ENCODE measurements at regions not wholly inside any gene's neighbourhood (a gene's known extent, or its start where the extent isn't known, plus 50 kb on each side); places are given as distances from the start of the nearest gene placed in this dataset.
"Not testable (repeated sequence)": the region's sequence is repeated elsewhere in the genome, so short reads cannot be mapped to it uniquely, and the experiment has no call there.

DNA sequence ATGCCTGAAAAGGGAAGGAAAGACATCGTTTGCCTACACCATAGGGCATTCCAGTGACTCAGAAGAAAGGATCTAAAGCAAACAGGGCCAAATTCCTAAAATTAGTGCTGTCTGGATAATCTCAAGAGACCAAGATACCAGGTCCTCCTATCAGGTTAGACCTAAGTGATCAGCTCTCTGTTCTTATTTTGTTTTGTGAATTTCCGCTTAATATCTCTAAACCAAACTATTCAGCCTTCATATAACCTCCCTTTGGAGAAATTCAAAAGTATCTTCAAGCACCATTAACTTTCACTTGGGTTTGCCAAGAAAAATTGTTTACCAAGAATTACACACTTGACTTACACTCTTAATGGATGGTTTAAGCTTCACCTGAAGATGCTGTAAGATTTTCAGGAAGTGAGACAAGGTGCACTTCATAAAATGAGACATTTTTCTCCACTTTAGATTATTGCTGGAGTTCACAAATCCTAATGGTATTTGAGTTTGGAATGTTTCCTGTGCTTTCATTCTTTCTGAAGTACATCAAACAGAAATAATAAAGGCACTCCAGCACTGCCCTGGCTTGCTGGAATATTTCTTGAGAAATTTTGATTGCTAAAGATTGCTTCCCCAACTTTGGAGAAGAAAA is 376.1 kb downstream of the LMO7 start:
- no peak for DNase-seq (ENCODE audit: low spot score)

DNA sequence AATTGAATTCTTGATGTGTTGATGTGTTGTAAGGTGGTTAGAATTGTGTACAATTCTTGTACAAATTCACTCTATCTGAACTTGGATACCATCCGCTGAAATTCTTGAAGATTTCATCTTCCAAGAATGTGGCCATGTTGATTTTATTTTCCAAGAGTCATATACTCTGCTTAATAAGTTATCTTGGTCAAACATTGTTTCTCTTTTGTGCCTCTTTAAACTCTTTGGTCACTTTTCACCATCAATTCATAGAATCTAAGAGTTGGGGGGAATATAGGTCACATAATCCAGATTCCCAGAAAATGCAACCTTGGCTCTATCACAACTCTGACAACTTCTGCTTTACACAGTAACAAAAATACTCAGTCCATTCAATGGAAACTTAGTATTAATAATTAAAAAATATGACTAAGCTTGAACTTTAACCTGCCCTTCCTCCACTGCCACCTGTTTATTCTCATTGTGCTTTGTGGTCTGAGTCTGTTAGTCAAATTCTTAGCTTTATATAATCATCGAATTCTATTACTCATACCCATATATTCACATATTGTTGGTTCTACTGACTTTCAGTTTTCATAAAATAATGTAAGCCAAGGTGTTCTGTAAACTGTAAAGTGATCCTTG is 373.2 kb downstream of the LMO7 start:
- DNase-seq (ENCODE audit: low spot score), result no peak

DNA sequence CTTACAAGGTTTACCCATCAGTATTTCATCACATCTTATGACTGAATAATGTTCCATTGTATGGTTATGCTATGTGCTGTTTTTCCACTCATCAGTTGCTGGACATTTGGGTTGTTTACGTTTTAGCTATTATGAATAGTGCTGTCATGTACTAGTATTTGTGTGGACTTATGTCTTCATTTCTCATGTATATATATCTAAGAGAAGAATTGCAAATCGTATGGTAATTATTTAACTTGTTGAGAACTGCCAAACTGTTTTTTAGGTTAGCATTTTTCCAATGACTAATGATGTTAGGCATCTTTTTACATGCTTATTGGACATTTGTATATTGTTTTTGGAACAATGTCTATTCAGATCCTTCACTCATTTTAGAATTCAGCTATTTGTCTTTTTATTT is 368.3 kb downstream of the LMO7 start:
- DNase-seq (ENCODE audit: low spot score), result no peak

DNA sequence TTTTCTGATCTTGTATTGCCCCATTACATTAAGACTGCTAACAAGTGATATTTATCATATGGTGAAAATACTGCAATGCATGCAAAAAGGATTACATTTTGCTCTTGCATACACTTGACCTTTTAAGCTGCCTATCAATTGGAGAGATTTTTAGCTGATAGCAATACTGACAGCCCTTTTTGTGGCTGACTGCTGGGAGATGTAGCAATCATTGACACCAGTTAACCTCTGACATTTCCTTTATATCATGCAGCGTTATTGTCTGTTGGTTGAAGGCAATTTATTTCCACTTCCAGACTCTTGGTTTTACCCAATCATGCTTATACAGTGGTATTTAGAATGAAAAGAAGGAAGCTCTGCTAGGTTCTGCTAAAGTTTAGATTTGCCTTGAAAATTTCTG is 364.0 kb downstream of the LMO7 start:
- DNase-seq (ENCODE audit: low spot score), result no peak

DNA sequence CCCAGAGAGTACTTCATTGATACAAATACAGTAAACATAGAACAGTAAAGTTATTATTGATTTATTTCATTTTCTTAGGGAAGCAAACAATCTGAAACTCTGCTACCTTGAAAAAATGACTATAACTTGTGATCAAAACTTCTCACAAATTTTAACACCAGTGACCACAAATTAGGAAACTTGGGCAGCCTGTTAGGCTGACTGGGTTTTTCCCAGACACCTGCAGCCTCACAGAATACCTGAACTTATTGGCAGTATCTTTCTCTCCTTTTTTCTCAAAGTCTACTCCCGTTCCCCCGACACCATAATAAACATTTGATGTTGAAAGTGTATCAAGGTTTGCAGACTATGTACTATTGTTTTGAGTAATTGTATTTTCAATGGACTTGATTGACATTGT is 360.5 kb downstream of the LMO7 start:
- no peak for DNase-seq (ENCODE audit: low spot score)

DNA sequence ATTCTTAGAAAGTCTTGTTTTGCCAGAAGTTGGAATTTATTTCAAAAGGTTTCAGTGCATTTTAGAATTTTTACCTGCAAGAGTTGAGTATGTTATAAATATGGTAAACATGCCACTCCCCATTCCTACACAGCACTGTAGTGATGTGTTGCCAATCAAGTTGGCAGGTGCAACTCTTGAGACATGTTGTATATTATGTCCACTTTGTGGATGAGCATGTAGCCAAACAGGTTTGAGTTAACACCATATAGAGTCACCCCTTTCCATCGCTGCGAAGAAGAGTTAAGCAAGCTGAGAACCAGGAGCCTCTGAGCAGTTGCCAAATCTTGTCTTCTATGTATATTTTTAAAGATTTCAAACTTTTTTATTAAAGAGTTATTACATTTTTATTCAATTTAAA is 359.8 kb downstream of the LMO7 start:
- no peak for DNase-seq (ENCODE audit: low spot score)

DNA sequence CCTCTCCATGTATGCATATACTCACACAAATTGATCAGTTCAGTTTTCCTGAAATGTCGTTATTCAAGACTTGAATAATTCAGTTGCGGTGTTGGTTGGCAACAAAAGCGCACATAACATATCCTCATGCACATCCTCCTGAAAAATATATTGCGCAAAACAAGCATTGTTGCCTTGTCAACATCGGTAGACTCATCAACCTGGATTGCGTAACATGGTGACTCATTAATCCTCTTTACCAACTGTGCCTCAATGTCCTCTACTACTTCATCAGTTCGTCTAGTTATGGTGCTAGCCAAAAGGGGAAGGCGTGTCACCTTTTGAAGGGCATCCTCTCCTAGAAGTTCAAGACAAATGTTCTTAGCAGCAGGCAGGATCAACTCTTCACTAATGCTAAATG is 357.7 kb downstream of the LMO7 start:
- DNase-seq (ENCODE audit: low spot score), result no peak

DNA sequence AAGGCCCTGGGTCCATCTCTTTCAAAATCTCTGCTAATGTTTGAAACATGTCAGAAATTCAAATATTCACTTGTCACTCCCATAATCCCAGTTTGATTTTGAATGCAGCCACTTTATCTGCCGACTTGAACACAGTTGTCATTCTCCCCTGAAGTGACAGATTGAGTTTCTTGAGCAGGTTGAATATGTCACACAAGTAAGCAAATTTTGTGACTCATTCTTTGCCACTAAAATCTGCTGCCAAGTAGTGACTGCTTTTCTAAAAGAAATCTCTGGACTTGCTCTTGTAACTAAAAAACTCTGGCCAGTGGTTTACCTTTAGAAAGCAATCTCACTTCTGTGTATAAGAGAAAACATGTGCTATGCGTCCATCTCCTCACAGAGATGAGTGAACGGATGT is 357.1 kb downstream of the LMO7 start:
- DNase-seq (ENCODE audit: low spot score), result no peak

DNA sequence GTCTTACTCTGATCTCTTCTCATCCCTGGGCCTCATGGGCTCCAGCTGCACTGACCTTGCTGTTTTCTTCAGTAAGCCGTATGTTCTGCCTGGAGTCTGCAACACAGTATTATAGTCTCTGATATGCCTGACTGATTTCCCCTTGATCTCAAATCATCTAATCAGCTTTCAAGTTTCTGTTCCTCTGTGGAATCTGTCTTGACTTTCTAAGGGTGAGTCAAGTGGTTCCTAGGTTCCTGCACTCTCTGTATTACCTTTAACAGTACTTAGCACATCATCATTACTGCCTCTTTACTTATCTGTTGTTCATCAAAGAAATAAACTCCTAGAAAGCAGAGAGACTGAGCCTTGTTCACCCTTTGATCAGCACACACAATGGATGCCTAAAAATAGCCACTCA is 350.7 kb downstream of the LMO7 start:
- no peak for DNase-seq (ENCODE audit: low spot score)

DNA sequence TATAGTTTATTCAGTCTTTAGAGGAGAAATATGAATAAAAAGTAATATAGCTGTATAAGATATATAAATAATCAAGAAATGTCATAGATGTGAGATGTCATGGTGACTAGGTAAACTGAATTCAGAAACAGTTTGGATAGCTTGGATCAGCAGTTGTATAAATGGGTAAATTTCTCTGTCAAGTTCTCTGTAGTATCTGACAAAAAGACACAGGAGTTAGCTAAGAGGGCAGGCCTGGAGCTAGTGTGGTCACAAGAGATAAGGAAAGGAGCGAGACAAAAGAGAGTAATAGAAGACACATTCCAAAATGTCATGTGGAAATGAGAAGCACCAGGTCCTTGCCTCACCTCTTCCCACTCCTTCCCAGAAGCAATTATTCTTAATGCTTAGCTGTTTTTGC is 349.0 kb downstream of the LMO7 start:
- DNase-seq (ENCODE audit: low spot score), result no peak

DNA sequence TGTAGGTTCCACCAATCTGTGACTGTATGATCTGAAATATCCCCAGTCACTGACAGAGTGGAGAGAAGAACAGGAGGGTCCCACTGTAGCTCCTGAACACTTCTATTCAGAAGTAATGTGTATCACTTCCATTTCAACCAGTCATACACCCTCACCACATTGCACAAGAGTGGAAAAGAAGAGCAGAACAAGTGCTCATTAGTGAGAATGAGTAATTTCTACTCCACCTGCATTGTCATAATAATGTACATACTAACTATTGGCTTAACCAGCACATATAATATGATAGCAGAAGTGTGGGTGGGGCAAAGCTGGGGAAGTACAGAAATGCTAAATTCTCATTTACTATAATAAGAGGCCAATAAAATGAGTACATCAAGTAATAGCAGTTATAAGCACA is 342.7 kb downstream of the LMO7 start:
- DNase-seq (ENCODE audit: low spot score), result no peak

DNA sequence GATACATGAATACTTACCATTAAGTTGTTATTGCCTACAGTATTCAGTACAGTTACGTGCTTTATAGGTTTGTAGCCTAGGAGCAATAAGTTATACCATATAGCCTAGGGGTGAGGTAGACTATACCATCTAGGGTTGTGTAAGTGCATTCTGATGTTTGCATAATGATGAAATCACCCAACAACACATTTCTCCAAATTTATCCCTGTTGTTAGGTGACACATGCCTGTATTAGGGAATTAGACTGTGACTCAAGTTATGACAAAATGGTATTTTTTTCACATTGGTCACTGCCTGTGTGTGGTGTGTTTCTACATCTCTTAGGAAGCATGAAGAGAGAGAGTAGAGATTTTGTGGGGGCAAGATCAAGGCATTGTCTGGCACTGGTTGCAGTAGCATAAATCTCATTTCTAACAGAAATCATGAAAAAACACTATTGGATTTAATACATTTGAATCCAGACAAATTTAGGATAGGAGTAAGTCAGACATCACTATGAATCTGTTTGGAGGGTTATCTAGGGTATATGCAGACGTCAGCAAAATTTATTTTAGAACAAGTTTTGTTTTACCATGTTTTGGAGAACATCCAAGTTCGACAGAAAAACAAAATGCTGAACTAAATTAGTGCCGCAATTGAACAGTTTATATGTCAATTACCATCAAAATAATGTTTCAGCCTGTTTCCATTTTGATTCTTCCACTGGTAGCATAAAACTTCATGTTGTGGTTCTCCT is 332.1 kb downstream of the LMO7 start:
- DNase-seq (ENCODE audit: low spot score), result no peak

DNA sequence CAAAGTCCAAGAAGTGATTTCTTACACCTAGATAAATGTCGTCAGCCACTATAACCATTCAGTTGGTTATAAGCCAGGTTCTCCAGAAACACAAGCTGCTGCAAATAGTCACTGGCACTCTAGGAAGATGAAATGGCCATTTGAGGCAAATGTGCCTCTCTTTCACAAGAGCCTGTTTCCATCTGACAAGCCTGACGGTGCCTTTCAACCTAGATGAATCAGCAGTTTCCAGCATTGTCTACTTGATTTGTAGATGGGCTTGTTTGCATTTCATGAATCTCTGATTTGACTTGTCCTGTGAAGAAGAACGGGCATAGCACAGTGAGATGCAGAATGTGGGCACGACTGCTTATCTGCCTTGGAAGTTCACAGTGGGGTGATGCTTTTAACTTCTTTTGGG is 327.2 kb downstream of the LMO7 start:
- DNase-seq (ENCODE audit: low spot score), result no peak

DNA sequence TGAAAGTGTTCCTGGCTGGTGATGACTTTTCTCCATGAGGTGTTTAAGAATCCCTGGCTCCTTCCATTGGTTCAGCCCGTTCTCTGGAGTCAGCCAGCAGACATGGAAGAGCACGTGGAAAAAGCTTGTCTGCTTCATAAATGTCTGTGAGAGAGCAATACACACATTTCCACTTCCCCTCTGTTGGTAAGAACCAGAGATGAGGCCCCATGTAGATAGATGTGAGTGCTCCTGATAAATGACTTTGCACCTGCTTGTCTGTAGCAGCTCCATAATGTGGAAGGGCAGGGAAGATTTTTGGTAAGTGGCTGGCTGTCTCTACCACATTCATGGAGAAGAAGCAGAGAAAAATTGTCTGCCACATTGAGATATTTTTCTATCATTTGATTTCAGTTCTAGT is 325.8 kb downstream of the LMO7 start:
- no peak for DNase-seq (ENCODE audit: low spot score)

DNA sequence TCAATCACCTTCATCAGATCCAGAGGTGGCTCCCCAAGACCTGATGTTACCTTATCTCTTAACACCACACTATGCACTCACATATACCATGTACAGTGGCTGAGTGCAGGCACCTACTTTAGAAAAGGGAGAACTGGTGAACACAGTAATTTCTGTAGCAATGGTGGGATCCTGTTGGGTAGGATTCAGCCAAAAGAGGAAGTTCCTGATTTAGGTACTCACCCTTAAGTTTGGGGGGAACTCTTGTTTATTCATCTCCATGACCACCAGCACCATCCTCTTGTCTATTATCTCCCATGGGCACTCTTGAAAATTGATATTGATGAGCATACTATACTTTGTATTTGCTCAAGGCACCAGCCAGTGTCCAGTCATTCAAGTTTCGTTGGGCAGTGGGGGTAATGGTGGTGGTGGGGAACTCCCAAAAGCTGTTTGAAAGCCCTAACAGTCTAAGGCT is 324.4 kb downstream of the LMO7 start:
- DNase-seq (ENCODE audit: low spot score), result no peak

DNA sequence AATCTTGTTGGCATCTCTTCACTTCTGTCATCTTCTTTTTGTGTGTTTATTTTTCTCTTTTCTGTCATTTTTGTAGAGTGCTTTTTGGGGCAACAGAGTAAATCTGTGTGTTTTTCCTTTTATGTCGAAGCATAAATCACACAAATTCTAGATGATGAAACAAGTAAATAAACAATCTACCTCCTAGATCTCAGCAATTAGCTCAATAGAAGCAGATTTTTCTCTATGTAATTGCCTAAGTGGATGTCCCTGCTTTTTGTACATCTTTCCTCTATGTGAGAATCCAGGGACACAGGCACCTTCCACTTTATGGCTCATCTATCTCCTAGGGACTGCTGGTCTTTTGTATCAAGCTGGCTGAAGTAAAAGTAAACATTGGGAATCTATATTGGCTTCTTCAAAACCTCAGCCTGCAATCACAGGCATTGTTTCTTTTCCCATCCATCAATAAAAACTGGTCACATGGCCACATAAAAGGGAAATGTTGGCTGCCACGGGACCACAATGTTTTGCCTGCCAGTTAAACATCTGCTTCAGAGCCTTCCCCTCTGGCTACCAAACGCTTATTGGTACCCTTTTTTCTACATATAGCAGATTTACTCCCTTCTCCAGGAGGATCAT is 323.8 kb downstream of the LMO7 start:
- DNase-seq (ENCODE audit: low spot score), result no peak

DNA sequence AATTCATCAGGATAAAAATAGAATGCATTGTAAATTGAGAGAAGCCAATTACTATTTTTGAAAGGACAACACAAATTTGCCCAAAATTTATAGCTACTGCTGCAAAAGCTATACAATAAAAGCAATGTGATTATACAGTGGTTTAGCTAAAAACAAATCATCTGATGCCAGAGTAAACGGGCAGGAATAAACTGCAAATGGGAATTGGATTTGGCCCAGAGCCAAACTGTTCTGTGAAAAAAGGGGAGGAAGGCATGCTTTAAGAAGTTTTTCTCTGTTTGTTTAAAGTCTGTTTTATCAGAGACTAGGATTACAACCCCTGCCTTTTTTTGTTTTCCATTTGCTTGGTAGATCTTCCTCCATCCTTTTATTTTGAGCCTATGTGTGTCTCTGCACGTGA is 317.5 kb downstream of the LMO7 start:
- not testable (repeated sequence) for DNase-seq (ENCODE audit: low spot score)

DNA sequence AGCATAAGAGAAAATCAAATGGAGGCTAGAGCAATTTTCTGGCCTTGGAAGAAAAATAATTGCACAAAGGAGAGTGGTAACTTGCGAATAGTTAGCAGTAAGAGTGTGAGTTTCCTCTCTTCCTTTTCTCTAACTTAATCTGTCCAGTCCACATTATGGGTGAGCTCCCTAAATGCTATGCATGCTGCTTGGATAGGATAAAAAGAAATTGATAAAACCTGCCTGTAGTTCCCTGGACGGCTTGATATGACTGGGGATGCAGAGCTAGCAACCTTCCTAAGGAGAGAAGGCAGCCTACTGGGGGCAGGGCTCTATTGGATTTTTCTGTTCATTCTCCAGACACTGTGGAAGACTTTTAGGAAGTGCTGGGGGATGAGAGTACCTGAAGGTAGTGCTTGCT is 311.3 kb downstream of the LMO7 start:
- no peak for DNase-seq (ENCODE audit: low spot score)

DNA sequence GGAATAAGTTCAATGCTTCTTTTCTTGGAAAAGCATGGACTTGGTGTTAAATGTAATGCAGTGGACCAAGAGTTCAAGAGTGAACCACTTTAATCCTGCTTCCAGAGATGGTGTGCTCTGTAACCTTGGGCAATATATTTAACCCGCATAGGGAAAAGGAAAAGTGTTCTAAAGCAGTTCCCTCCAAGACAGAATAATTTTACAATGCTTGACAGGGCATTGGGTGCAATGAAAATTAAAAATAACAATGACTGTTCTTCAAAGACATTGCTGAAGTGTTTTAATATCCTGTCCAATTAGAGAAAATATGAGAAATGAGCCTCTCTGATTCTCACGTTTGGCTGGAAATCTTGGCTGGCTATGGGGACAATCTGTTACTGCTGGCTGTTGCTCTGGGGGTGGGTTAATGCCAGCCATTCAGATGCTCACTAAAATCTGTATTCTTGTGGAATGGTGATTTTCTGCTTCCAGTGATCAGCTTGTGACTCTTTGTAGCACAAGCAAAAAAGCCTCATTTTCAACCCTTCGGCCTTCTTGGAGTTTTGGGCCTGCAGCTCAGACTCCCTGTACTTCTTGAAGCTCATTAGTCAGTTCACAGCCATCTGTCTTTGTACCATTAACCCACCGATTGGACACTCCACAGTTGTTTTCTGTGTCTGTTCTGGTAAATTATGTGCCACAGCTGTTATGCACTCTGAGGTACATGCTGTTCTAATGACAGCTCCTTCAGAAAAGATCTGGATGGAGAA is 310.6 kb downstream of the LMO7 start:
- DNase-seq (ENCODE audit: low spot score), result no peak

DNA sequence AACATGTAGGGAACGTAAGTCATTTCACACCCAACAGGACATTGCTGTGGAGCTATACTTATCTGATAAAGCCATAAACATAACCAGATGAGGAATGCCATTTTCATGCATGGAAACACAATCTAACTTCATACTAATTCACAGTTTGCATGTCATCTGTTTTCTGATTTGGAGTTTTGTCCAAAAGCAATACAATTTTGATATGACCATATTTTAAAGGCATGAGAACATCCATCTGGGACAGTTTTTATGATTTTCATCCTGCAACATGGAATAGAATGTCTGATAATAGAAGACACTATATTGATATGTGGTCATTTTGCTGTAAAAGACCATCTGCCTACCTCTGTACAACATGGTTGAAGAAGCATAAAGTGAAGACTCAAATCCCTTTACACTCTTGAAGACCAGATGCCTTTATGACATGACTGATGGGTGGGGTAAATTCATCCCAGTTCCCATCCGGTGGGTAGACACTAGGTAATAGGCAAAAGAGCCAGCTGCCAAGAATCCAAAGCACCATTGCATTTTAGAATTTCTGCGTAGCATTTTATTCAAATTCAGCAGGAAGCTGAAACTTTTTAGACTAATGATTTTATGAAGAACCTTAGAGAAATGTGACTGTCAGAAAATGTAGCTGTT is 309.8 kb downstream of the LMO7 start:
- DNase-seq (ENCODE audit: low spot score), result no peak

DNA sequence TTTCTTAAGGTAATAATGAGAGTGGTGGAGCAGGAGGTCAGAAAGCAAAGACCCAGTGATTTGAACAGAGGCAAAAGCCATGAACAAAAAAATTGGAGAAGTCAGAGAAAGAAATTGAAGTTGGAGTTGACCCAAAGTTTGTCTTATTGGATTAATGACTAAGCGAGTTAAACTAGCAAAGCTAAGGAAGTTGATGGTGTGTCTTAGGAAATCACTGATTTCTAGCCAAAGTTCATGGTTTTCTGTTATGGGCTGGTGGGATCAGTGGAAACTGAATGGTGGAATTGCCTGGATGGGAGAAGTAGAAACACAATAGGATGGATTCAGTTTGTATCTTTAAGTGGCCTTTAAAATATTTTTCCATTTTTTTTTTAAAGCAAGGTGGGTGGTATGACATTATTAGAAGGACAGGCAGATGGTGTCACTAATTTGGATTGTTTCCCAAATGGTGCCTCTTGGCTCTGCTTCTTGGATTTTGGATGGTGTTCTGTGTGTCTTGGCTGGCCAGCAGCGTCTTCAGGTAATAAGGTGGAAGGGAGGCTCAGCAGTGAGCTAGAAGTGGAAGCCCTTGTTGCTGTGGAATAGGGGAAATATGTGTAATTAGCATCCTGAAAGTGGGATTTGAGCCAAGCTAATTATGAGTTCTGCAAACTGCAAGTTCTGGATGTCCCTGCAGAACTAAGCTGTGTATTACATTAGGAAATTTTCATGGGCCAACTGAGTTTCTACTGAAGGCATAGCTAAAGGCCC is 302.9 kb downstream of the LMO7 start:
- no peak for DNase-seq (ENCODE audit: low spot score)
